GM10266 (cell line): ENCODE measurements at regions not wholly inside any gene's neighbourhood (a gene's known extent, or its start where the extent isn't known, plus 50 kb on each side); places are given as distances from the start of the nearest gene placed in this dataset.

ENCODE experiments used
- DNase-seq: peaks from one replicate; pipeline ENCODE4 v3.0.0; 2012; ENCODE audit errors: extremely low spot score
- TF ChIP-seq, protein P1 (sequence below): IDR thresholded peaks from 2 replicates; pipeline ENCODE4 v1.5.1; 2012; ENCODE audit warnings: mild to moderate bottlenecking, low read depth; ENCODE audit not compliant: control insufficient read depth, insufficient read depth; ENCODE audit errors: missing control alignments

DNA sequence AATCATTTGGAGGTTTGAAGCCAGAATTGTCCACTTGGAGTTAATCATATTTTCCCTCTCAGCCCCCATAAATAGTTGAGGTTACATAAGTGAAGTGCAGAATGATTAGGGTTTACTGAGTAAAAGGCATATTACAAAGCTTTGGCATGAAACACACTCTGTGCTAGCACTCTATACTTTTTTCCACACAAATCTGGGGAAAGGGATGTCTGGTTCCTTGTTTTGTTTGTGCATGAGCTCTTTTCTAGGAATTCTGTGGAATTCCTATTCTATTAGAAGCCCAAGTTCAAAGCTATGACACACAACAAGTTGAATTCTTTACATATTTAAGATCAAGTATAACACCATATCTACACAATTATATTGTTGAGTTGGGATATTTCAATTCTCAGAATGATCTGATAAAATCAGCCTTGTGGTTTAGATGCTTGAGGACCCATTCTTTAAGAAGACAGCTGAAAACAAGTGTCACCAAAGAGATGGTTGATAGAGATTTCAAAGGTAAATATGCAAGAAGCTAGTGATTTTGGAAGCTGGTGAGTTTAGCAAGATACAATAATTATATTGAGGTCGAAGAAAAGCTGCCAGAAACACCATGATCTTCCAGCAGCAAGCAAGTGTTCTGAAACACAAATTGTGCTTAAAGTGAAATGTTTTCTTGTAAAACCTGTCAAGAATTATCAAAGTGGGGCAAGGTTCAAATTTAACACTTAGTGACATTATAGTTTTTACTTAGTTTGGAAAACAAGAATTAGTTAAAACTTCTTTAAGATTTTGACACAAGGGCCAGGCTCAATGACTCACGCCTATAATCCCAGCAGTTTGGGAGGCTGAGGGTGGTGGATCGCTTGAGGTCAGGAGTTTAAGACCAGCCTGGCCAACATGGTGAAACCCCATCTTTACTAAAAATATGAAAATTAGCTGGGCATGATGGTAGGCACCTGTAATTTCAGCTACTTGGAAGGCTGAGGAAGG lies 122.6 kb downstream of the INHBA start:
- DNase-seq = no peak

DNA sequence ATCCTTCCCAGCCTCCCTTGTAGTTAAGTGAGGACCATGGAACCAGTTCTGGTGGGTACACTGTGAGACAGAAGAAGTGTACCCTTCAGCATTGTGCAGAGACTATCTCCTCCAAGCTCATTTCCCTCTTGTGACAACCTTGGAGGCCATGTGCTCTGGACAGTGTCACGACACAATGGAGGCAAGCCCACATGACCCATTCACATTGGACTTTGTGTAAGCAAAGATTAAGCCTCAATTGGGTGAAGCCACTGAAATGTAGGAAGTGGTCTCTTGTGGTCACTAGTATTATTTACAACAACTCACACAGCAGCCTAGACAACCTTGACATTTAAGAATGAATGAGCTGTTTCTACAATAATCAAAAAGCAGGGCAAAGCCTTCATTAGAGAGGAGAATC lies 124.2 kb downstream of the INHBA start:
- no peak for DNase-seq
- TF ChIP-seq, protein P1, sequence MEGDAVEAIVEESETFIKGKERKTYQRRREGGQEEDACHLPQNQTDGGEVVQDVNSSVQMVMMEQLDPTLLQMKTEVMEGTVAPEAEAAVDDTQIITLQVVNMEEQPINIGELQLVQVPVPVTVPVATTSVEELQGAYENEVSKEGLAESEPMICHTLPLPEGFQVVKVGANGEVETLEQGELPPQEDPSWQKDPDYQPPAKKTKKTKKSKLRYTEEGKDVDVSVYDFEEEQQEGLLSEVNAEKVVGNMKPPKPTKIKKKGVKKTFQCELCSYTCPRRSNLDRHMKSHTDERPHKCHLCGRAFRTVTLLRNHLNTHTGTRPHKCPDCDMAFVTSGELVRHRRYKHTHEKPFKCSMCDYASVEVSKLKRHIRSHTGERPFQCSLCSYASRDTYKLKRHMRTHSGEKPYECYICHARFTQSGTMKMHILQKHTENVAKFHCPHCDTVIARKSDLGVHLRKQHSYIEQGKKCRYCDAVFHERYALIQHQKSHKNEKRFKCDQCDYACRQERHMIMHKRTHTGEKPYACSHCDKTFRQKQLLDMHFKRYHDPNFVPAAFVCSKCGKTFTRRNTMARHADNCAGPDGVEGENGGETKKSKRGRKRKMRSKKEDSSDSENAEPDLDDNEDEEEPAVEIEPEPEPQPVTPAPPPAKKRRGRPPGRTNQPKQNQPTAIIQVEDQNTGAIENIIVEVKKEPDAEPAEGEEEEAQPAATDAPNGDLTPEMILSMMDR = no peak

More for the DNA sequence above, 122.6 kb downstream of the INHBA start:
- TF ChIP-seq, protein P1 = no peak

DNA sequence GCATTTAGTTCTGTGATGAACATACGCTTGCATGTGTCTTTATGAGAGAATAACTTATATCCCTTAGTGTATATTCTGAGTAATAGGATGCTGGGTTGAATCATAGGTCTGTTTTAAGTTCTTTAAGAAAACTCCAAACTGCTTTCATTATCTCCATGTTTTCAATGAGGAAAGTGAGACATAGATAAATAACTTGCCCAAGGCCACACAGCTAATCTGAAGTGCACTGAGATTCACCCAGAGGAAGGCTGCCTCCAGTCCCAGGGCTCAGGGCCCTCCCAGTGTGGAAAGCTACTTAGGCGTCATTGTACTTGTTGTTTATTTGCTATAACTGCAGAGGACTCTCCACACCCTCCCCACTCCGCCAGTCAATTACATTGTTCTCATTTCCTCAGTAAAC lies 126.7 kb downstream of the INHBA start:
- TF ChIP-seq, protein P1 = no peak
- no peak for DNase-seq

DNA sequence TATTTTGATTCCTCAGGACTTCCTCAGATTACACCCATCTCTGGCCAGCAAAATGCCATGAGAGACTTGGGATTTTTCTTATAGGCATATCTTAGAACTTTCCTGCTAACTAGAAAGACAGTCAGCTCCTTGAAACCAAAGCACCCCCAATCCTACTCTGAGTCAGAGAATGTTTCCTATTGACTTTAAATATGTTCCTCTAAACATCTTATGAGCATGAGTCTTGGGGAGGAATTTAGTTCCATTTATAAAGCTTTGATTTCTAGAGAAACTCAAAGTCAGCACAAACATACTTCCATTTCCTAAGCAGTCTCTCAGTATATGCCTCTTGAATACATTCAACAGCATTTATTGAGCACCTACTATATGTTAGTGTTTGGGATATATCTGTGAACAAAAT lies 128.5 kb downstream of the INHBA start:
- TF ChIP-seq, protein P1 = no peak
- no peak for DNase-seq

DNA sequence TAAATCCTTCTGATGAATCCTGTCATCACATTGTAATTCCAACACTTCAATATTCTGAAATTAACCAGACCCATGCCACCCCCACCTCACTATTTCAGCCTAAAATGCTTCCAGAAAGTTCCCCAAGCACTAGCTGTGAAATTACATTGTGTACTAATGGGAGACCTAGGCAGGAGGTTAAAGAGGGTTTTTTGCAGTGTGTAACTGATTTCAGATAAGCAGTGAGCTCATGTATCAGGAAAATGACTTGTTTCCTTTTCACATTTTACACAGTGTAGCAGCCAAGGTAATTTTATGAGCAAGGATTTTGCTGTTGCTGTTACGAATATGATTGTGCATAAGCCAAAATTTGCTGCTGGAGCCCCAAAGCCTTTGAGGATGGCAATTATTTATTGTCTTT lies 129.0 kb downstream of the INHBA start:
- DNase-seq = no peak
- TF ChIP-seq, protein P1 = no peak

DNA sequence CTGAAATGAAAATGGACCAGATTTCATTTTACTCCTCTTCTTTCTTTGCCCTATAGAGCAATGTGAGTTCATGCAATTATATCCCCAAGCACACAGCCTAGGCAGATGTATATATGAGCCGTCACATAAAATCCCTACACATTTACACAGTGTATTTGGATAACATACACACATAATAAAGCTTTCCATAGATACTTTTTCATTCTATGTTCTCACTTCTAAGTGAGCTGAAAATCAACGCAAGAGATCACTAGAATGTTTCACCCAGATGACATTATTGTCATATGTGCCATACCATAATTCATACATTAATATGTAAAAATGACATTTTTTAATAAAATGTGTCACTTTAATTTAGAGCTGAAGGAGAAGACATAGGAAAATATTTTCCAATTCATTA lies 129.4 kb downstream of the INHBA start:
- TF ChIP-seq, protein P1 = no peak

DNA sequence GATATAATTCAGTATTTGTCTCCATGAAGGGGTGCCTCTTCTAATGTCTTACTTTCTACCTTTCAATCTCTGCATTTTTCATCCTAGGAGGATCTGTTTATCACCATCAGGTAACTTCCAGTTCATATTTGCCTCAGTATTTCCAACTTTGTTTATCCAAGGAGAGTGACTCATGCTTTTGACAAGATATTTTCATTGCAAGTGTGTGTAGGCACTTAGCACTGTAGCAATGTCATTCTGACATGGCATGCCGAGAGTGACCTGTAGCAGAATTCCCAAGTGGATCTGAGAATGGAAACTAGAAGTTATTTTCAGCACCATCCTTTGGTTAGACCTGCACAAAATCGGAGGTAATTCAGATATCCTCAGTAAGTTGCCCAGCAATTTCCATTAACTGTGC lies 129.9 kb downstream of the INHBA start:
- TF ChIP-seq, protein P1 = no peak
- no peak for DNase-seq

More for the DNA sequence above, 129.4 kb downstream of the INHBA start:
- no peak for DNase-seq
